NCI-H2196 (cell line): ENCODE measurements at regions not wholly inside any gene's neighbourhood (a gene's known extent, or its start where the extent isn't known, plus 50 kb on each side); places are given as distances from the start of the nearest gene placed in this dataset.

Experiments used
- DNase-seq: peaks from one replicate; lab custom pipeline; 2025; ENCODE audit not compliant: unreplicated experiment; lab: John Stamatoyannopoulos, UW

DNA sequence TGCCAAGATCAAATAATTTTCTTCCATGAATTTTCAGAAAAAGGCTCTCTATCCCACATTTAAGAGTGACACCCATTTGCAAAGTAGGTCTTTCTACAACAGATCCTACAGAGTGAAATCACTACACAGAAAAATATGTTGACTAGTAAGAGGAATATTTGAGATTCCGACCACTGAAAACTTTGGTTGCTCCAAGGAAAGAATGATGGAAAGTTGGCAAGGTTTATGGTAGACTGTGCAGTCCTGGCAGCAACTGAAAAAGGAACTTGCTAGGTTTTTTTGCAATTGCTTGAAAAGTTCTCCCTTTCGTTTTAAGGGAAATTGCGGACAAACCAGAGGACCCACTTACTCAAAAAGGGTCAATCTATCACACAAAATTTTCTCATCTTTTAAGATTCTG, 83.1 kb upstream of the TSPAN8 start:
- no peak for DNase-seq

DNA sequence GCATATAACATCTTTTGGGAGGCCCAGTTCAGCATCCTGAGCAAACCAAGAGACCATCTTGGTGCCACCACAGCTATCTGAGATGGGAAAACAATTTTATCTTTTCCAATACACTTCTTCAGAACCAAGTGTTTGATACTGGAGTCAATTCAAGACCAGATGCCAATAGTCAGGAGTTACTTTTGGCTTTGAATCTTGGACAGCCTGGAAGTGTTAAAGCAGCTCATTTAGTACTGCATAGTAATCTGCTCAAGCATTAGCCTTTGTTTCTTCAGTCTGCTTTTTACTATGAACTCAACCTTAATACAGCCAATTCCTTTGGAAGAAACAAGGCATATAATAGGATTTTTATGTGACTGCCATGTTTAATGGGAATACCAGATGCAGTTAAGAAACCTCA, 81.9 kb upstream of the TSPAN8 start:
- DNase-seq, result no peak

DNA sequence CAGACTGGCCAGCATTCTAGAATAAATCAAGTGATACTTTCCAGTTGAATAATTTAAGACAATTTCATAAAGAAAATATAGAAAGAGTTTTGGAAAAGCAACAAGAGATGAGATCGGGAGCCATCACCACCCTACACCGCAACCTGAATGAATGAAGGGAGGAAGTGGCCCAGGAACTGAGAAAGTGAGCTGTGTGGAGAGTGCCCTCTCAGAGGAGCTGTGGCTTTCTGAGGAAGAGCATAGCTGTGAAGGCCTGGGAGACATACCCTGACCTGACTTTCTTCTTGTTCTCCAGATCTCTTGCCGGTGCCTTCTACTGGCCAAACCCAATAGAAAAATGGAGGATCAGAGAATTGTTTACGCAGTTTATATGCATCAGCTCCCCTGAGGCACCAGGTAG, 79.3 kb upstream of the TSPAN8 start:
- no peak for DNase-seq

DNA sequence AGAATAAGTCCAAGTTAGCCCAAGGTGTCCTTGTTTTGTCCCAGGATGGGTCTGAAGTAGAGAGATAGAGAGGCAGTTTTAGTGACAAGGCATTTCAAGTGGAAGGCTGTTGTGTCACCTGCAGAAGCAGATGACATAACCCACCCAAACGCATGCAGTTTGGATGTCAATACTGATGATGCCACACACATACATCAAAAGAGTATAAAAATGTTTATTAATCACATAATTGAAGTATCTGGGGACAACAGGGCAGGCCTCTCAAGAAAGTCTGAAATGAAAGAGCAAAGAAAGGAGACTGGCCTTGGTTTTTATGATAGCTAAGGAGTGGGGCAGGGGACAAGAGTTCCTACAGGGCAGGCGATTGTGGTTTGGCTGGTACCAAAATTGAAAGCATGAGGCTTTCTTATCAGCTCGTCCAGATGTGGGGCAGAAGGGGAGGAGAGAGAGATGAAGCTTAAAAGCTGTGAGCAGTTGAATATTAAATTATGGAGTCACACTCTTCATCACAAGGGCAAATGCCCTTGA, 78.4 kb upstream of the TSPAN8 start:
- no peak for DNase-seq

DNA sequence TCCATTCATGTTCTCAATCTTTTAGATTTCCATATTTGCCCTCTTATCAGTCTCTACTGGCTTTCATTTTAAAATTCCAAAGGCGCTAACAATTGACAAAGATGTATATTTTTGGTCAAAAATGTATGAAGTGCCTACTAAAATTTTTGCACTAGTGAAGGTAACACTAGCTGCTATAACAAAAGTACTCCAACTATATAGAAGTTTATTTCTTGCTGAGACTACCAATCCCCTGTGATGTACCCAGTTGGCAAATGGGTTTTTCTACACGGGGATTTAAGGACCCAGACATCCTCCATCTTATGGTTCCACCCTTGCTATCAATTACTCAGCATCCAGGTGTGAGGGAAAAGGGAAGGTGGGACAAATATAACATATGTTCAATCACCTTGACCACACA, 75.3 kb upstream of the TSPAN8 start:
- no peak for DNase-seq

DNA sequence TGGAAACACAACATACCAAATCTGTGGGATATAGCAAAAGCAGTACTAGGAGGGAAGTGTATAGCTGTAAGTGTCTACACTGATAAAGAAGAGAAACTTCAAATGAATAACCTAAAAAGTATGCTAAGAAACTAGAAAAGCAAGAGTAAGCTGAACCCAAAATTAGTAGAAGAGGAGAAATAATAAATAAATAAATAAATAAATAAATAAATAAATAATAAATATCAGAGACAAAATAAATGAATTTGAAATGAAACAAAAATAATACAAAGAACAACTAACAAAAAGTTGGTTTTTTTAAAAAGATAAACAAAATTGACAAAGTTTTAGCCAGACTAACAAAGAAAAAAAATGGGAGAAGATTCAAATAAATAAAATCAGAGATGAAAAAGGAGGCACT, 72.7 kb upstream of the TSPAN8 start:
- no peak for DNase-seq

DNA sequence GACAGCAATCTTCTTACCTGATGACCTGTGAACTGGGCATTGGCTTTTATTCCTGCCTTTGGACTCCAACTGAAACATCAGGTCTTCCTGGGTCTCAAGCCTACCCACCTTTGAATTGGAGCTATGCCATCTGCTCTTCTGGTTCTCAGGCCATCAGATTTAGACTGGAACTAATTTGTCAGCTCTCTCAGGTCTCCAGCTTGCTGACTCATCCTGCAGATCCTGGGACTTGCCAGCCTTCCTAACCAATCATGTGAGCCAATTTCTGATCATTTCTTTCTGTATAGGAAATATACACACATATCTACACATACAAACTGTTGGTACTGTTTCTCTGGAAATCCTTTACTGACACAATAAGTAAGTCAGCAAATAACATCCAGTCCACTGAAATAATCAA, 65.3 kb upstream of the TSPAN8 start:
- DNase-seq, result no peak

DNA sequence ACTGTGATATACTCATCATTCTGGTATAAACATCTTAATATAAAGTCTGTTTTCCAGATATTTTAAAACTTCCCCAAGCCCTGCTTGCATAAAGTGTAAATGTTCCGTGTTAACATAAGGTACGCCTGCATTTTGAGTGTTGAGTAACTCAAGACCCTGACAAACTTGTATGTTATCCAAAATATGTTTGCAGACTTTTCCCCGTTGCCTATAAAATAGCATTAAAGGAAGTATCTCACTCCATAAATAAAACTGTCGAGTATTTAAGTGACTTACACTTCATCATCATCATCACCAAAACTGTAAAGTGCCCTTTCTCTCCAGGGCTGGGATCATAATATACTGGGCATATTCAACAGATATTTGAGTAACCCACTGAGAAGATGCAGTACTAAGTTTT, 64.6 kb upstream of the TSPAN8 start:
- no peak for DNase-seq

DNA sequence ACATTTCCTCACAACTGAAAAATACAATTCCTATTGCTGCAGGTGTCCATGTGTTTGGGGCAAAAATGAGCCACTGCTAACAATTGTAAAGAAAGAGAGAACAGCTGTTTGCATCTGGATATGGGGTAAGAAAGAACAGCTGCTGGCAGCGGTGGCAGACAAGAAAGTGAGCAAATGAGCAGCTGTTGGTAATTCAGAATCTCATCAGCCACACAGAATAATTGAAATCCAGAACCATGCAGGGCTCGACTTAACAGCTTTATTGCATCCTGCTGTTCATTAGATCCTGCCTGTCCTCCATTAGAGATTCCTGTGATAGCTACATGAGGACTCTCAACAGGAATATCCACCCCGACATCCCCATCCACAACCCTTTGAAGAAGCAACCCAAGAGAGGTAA, 62.5 kb upstream of the TSPAN8 start:
- DNase-seq, result no peak

DNA sequence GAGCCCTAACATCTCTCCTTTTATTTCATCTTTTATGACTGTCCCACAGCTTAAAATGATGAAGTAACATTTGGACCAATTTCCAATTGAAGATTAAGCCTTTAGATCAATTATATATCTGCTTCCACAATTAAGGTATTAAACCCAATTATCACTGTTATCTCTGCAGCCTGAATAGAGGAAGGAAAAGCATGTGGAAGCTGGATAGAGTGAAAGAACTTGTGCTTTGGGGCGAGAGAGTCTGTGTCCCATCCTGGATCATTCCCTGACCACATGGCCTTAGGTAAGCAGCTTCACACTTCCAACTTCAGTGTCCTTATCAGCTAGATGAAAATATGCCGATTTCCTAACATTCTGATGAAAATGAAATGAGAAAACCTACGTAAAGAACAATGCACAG, 61.4 kb upstream of the TSPAN8 start:
- no peak for DNase-seq

DNA sequence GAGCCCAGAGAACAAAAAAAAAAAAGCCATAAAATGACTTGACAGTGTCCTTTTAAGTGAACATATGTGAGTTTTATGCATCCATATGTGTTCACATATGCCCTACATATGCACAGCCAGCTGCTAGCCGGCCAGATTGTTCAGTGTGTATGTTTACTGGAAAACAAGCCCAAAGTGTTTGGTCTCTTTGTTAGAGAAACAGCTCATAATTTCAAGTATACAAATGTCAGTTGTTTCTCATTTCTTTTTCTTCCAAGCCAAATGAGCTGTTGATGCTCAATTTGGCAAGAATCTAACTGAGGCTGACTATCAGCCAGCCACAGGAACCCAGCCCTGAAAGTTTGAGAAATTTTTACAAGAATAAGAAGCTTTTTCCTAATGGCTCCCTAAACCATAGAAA, 60.8 kb upstream of the TSPAN8 start:
- no peak for DNase-seq

DNA sequence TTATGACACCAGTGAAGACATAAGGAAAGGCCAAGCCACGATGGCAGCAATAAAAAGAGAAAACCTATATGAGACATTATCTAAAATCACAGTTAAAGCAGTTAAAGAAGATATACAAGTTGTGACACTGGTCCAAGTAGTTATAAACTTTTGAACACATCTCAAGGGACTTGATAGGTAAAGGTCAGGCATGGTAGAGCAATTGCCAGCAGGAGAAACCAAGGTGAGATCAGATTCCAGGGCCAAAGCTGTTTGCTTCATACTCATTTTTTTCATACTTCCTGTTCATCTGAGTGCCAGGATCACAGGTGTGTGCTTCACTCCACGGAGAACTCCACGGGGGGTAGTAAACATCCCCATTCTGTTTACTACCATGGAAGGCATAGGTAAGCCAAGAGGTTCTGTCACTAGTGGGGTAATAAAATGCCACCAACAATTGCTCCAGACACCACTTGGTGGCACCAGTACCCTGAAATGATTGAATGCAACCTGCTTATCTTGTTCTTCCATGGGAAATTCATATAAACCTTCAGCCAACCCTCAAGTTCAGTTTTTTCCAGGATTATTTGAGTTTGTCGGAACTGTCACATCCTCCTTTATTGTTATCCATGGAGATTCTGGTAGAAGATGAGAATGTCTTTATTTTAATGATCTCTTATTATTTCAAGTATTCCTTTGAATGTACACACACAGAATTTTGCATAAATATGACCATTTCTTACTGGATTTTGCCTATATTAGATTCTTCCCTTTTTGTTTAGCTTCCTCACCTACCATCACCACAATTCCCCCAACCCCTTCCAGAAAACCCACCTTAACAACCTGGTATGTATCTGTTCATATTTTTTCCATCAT, 59.2 kb upstream of the TSPAN8 start:
- peak; percentile 24 for DNase-seq

DNA sequence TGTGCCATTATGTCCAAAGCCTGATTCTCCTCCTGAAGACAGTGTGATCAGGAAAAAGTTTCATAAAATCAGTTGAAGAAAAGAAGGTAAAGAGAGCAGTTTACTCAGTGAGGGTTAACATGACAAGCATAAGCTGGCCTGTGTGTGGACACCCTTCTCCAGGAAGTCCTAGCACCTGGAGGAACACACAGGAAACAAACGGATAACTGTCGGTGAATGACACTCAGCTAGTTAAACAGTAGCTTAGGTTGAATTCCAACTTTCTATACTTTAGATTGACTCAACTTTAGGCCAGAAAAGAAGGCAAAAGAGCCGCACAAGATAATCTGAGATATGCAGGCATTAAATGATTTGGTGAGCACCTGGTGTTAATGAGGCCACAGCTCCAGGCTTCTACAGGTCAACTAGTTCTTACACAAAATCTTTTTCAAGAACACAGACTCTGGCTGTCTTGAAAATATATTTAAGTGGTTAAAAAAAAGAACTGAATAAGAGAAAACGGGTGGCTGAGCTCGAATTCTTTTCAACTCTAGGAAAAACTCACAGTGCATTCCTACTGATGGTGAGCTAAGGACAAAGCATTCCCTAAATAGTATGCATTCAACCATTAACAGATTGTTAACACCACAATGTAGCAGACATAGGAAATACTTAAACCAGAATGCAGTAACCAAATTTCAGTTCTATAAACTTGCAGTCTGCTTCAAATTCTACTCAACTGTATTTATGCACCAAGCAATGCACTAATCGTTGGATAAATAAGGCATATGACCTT, 56.9 kb upstream of the TSPAN8 start:
- no peak for DNase-seq

DNA sequence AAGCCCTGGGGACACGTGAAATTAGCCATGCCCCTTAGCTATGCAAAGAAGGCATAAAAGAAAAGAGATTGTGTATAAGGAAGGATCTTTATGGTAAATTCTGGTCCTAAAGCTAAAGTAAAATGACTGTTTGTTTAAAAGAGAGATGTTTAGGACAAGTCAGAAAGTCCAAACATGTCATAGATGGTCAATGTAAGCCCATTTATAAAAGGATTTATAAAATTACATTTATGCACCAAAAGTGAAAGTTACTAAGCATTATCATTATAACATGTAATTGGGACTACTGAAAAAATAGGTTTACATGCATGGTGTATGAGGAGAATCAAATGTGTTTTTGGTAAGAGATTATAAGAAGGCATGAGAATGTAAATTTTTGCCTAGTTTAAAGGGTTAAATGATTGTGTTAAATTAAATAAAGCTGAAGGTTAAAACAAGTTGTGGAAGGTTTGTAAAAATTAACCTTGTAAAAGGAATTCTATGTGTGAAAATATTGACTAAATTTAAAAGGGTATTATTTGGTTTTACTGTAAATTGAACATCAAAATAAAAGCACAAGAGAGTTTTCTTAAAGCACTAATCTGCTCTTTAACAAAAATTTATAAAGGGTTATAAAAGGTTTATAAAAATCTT, 50.4 kb upstream of the TSPAN8 start:
- no peak for DNase-seq
